GM12875 (cell line): ENCODE measurements at regions not wholly inside any gene's neighbourhood (a gene's known extent, or its start where the extent isn't known, plus 50 kb on each side); places are given as distances from the start of the nearest gene placed in this dataset.
"Not testable (repeated sequence)": the region's sequence is repeated elsewhere in the genome, so short reads cannot be mapped to it uniquely, and the experiment has no call there.

ENCODE experiments used
- H3K4me3 ChIP-seq: one replicate; pipeline ENCODE4 v1.5.1; 2011; ENCODE audit warnings: low read depth, low read length, control low read depth
- CTCF ChIP-seq: IDR thresholded peaks from 2 replicates; pipeline ENCODE4 v1.5.1; 2011; ENCODE audit warnings: low read depth, mild to moderate bottlenecking, control low read depth, inconsistent platforms, low read length, moderate library complexity, borderline replicate concordance; ENCODE audit not compliant: insufficient read depth

GRCh38 chrX:115357326-115358120 is 68.0 kb downstream of the LUZP4 start:
- no peak for TF ChIP-seq CTCF

GRCh38 chrX:115359508-115359907 is 70.0 kb downstream of the LUZP4 start:
- H3K4me3 ChIP-seq, result not testable (repeated sequence)

More at GRCh38 chrX:115357326-115358120, 68.0 kb downstream of the LUZP4 start:
- H3K4me3 ChIP-seq, result no peak overlapping the region

- no peak overlapping the region for H3K4me3 ChIP-seq
- no peak for TF ChIP-seq CTCF
Observed at GRCh38 chrX:115360220-115360781, 70.8 kb downstream of the LUZP4 start.

GRCh38 chrX:115362334-115363095 is 73.0 kb downstream of the LUZP4 start:
- TF ChIP-seq CTCF, result peak; percentile 21; the same call in 1 of the 2 replicates
- no peak overlapping the region for H3K4me3 ChIP-seq

- H3K4me3 ChIP-seq, result no peak overlapping the region
- TF ChIP-seq CTCF, result no peak
Observed at GRCh38 chrX:115363372-115363771, 73.9 kb downstream of the LUZP4 start.

GRCh38 chrX:115363897-115364296 is 74.4 kb downstream of the LUZP4 start:
- no peak for TF ChIP-seq CTCF

GRCh38 chrX:115364670-115365069 is 75.2 kb downstream of the LUZP4 start:
- TF ChIP-seq CTCF, result no peak
- H3K4me3 ChIP-seq, result no peak overlapping the region

More at GRCh38 chrX:115363897-115364296, 74.4 kb downstream of the LUZP4 start:
- no peak overlapping the region for H3K4me3 ChIP-seq
